MM.1S (cell line): ENCODE measurements at regions not wholly inside any gene's neighbourhood (a gene's known extent, or its start where the extent isn't known, plus 50 kb on each side); places are given as distances from the start of the nearest gene placed in this dataset.

Experiments
- DNase-seq: peaks from one replicate; pipeline ENCODE4 v3.0.0-alpha.2; 2015
- H2AFZ ChIP-seq: fragments of 300-600 bp; sonication (generic); 2 replicates; pipeline ENCODE4 v1.6.0; 2016; ENCODE audit warnings: antibody characterized with exemption, low read length
- H3F3A ChIP-seq: fragments of 300-600 bp; sonication (generic); 2 replicates; pipeline ENCODE4 v1.6.1; 2016; ENCODE audit warnings: mild to moderate bottlenecking, antibody characterized with exemption, low read length, moderate library complexity, mixed read lengths; ENCODE audit not compliant: insufficient read depth
- H3K27ac ChIP-seq: fragments of 300-600 bp; sonication (generic); 2 replicates; pipeline ENCODE4 v1.5.1; 2016; ENCODE audit warnings: mild to moderate bottlenecking, low read length
- H3K27me3 ChIP-seq: fragments of 300-600 bp; sonication (generic); replicated peaks from 2 replicates; pipeline ENCODE4 v1.6.0; 2016; ENCODE audit warnings: low read length; ENCODE audit not compliant: insufficient read depth
- H3K36me3 ChIP-seq: fragments of 300-600 bp; sonication (generic); replicated peaks from 2 replicates; pipeline ENCODE4 v1.6.1; 2016; ENCODE audit warnings: mild to moderate bottlenecking, low read length, mixed read lengths; ENCODE audit not compliant: insufficient read depth
- H3K4me1 ChIP-seq: fragments of 300-600 bp; sonication (generic); 2 replicates; pipeline ENCODE4 v1.6.1; 2016; ENCODE audit warnings: low read length, mixed read lengths
- H3K4me2 ChIP-seq: fragments of 300-600 bp; sonication (generic); 2 replicates; pipeline ENCODE4 v1.6.0; 2016; ENCODE audit warnings: low read depth, low read length
- H3K4me3 ChIP-seq: fragments of 300-600 bp; sonication (generic); 2 replicates; pipeline ENCODE4 v1.5.1; 2016; ENCODE audit warnings: low read length, mixed read lengths
- H3K79me2 ChIP-seq: fragments of 300-600 bp; sonication (generic); 2 replicates; pipeline ENCODE4 v1.6.1; 2016; ENCODE audit warnings: mixed run types, low read length, mixed read lengths
- H3K9ac ChIP-seq: fragments of 300-600 bp; sonication (generic); 2 replicates; pipeline ENCODE4 v1.6.1; 2016; ENCODE audit warnings: low read length, mixed read lengths
- H3K9me2 ChIP-seq: fragments of 300-600 bp; sonication (generic); replicated peaks from 2 replicates; pipeline ENCODE4 v1.6.1; 2016; ENCODE audit warnings: mild to moderate bottlenecking, low read length, mixed read lengths; ENCODE audit not compliant: insufficient read depth
- H3K9me3 ChIP-seq: fragments of 300-600 bp; sonication (generic); replicated peaks from 2 replicates; pipeline ENCODE4 v1.6.1; 2016; ENCODE audit warnings: mild to moderate bottlenecking, low read length, mixed read lengths; ENCODE audit not compliant: insufficient read depth
- H4K20me1 ChIP-seq: fragments of 300-600 bp; sonication (generic); 2 replicates; pipeline ENCODE4 v1.6.1; 2016; ENCODE audit warnings: mild to moderate bottlenecking, low read length, moderate library complexity, mixed read lengths; ENCODE audit not compliant: insufficient read depth
- CTCF ChIP-seq: fragments of 300-600 bp; sonication (generic); IDR thresholded peaks from 2 replicates; pipeline ENCODE4 v1.5.1; 2016; ENCODE audit warnings: antibody characterized with exemption, low read length, mixed read lengths
- EZH2 ChIP-seq: fragments of 300-600 bp; sonication (generic); optimal IDR thresholded peaks from 2 replicates; pipeline ENCODE3; 2017; ENCODE audit warnings: low read depth, mild to moderate bottlenecking, antibody characterized with exemption, low read length, mixed read lengths
- EZH2phosphoT487 ChIP-seq: fragments of 300-600 bp; sonication (generic); IDR thresholded peaks from 2 replicates; pipeline ENCODE4 v1.6.1; 2018; ENCODE audit warnings: antibody characterized with exemption, low read length

- H3K36me3 ChIP-seq, result no peaks in the 10 kb centered on the region
- H3K27me3 ChIP-seq, result no peaks in the 10 kb centered on the region
- TF ChIP-seq CTCF (no peak), EZH2phosphoT487 (no peak), EZH2 (no peak)
- H2AFZ ChIP-seq, result no peak overlapping the region
- no peak overlapping the region for H3K4me3 ChIP-seq
- H3F3A ChIP-seq, result no peaks in the 10 kb centered on the region
- H3K9me3 ChIP-seq, result no peaks in the 10 kb centered on the region
- no peak overlapping the region for H3K9ac ChIP-seq
- H3K4me1 ChIP-seq, result no peaks in the 10 kb centered on the region
- no peaks in the 10 kb centered on the region for H3K79me2 ChIP-seq
- H4K20me1 ChIP-seq, result no peaks in the 10 kb centered on the region
- no peak overlapping the region for H3K4me2 ChIP-seq
- no peaks in the 10 kb centered on the region for H3K9me2 ChIP-seq
- no peak overlapping the region for H3K27ac ChIP-seq
- no peak for DNase-seq
Observed at GRCh38 chr2:19156646-19157045, 201.8 kb downstream of the OSR1 start.

- no peaks in the 10 kb centered on the region for H3K79me2 ChIP-seq
- TF ChIP-seq EZH2 (no peak), EZH2phosphoT487 (no peak), CTCF (no peak)
- H3F3A ChIP-seq, result no peaks in the 10 kb centered on the region
- H4K20me1 ChIP-seq, result no peaks in the 10 kb centered on the region
- H3K27me3 ChIP-seq, result no peaks in the 10 kb centered on the region
- no peaks in the 10 kb centered on the region for H3K9me2 ChIP-seq
- no peak overlapping the region for H3K4me2 ChIP-seq
- no peaks in the 10 kb centered on the region for H3K4me1 ChIP-seq
- no peak overlapping the region for H3K9ac ChIP-seq
- DNase-seq, result no peak
- H3K9me3 ChIP-seq, result no peaks in the 10 kb centered on the region
- no peak overlapping the region for H3K4me3 ChIP-seq
- H3K27ac ChIP-seq, result no peak overlapping the region
- H2AFZ ChIP-seq, result no peak overlapping the region
- no peaks in the 10 kb centered on the region for H3K36me3 ChIP-seq
Observed at GRCh38 chr2:19150726-19151125, 207.7 kb downstream of the OSR1 start.

GRCh38 chr2:19146867-19147266 lies 211.6 kb downstream of the OSR1 start:
- TF ChIP-seq CTCF, result no peak
- TF ChIP-seq EZH2phosphoT487, result no peak
- TF ChIP-seq EZH2, result no peak
- Histone ChIP-seq H3K27me3 (no peaks in the 10 kb centered on the region), H3K9ac (no peak overlapping the region), H4K20me1 (no peaks in the 10 kb centered on the region), H3K4me3 (no peak overlapping the region), H3K27ac (no peak overlapping the region), H3K36me3 (no peaks in the 10 kb centered on the region), H2AFZ (no peak overlapping the region), H3K79me2 (no peaks in the 10 kb centered on the region), H3K4me1 (no peaks in the 10 kb centered on the region), H3K4me2 (no peak overlapping the region), H3K9me3 (no peaks in the 10 kb centered on the region), H3F3A (no peaks in the 10 kb centered on the region), H3K9me2 (no peaks in the 10 kb centered on the region)
- DNase-seq, result no peak
